ENCODE measurements at regions not wholly inside any gene's neighbourhood (a gene's known extent, or its start where the extent isn't known, plus 50 kb on each side); places are given as distances from the start of the nearest gene placed in this dataset.
A peak's percentile ranks its signal among the peaks of the same experiment; 100 is the strongest.

GRCh38 chr2:221231511-221231910, 340.6 kb downstream of the EPHA4 start:
- no peaks in the 10 kb centered on the region for H3K9me3 ChIP-seq
- no peaks in the 10 kb centered on the region for H3K27me3 ChIP-seq
- H3K36me3 ChIP-seq: no peaks in the 10 kb centered on the region
- TF ChIP-seq POLR2A (IDR thresholded peaks at IDR 0.05) (no peak), CTCF (IDR thresholded peaks at IDR 0.05) (no peak)
- intact Hi-C loops (cut with DNase I): no loop called here
- WGBS, 2 donors: 83 to 89% methylated on average over 3 of the region's 3 CpGs
- H3K27ac ChIP-seq: no peak overlapping the region
- H3K4me3 ChIP-seq: no peak overlapping the region
- no peaks in the 10 kb centered on the region for H3K4me1 ChIP-seq
- DNase-seq: no peak

DNA sequence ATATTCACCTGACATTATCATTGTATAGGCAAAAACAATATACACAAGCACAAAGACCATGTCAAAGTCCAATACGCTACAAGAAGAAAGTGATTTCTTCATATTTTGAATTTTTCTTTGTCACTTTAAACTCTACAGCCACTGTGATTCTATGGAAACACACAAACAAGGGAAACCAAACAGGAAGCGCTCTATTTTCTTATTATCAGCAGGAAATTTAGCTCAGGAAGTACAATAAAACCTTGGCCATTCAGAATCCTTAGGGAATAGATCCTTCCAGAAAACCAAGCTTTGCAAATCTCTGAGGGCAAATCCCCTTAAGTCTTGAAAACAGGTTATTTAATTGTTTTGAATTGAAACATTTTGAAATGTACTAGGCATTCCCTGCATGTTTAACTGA, 336.2 kb downstream of the EPHA4 start:
- Histone ChIP-seq H3K36me3 (no peaks in the 10 kb centered on the region), H3K4me3 (no peak overlapping the region), H3K27ac (peak overlapping the region in 1 of 4 donors; percentile 23), H3K4me1 (no peaks in the 10 kb centered on the region), H3K27me3 (no peaks in the 10 kb centered on the region), H3K9me3 (no peaks in the 10 kb centered on the region)
- intact Hi-C loops (cut with DNase I): no loop called here
- WGBS, 2 donors: 70 to 85% methylated on average over 2 of the region's 2 CpGs
- DNase-seq: no peak
- TF ChIP-seq CTCF (IDR thresholded peaks at IDR 0.05): no peak
- no peak for TF ChIP-seq POLR2A (IDR thresholded peaks at IDR 0.05)

DNA sequence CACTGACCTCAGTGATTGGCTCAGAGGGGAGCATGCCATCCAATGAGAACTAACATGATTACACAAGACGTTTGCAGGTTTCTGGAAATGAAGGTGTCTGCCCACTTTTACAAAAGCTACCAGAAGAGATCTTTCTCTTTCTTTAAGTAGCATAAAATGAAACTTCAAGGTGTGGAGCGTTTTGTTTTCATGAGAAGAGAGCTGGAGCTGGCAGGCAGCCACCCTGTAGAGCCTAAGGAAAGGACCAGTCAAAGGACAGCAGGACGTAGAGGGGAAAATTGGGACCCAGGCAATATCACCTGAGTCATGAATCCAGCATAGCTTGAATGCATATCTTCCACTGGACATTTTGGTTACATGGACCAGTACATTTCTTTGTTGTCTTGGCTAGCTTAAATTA, 331.0 kb downstream of the EPHA4 start:
- Histone ChIP-seq H3K4me3 (no peak overlapping the region), H3K27me3 (no peaks in the 10 kb centered on the region), H3K9me3 (no peaks in the 10 kb centered on the region), H3K4me1 (no peaks in the 10 kb centered on the region), H3K27ac (no peak overlapping the region), H3K36me3 (no peaks in the 10 kb centered on the region)
- intact Hi-C loops (cut with DNase I): no loop called here
- WGBS, 2 donors: 28 to 31% methylated on average over 3 of the region's 3 CpGs
- TF ChIP-seq CTCF (IDR thresholded peaks at IDR 0.05) (no peak), POLR2A (IDR thresholded peaks at IDR 0.05) (no peak)
- DNase-seq: no peak

DNA sequence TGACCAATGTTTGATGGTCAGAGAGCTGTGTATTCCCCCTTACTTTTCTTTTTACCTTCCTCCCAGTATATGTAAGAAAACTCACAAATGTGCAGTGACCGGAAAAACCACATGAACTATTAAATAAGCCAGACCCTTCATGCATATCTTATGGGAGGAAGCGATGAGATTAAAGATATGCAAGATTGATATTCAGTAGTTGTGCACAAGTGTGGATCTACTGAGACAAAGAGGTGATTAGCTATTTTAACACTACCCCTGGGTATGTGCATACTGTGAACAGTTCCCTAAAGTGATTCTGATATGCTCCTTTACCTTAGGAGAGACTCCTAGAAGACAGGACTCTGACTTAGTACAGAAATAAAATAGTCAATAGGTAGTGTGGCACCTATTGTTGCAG, 328.3 kb downstream of the EPHA4 start:
- no peaks in the 10 kb centered on the region for H3K4me1 ChIP-seq
- intact Hi-C loops (cut with DNase I): no loop called here
- no peak for TF ChIP-seq POLR2A (IDR thresholded peaks at IDR 0.05)
- no peak for TF ChIP-seq CTCF (IDR thresholded peaks at IDR 0.05)
- no peak overlapping the region for H3K4me3 ChIP-seq
- H3K27ac ChIP-seq: no peak overlapping the region
- H3K9me3 ChIP-seq: no peaks in the 10 kb centered on the region
- no peaks in the 10 kb centered on the region for H3K27me3 ChIP-seq
- no peaks in the 10 kb centered on the region for H3K36me3 ChIP-seq
- no peak for DNase-seq
- WGBS, 2 donors: 86 to 89% methylated on average over 2 of the region's 2 CpGs

DNA sequence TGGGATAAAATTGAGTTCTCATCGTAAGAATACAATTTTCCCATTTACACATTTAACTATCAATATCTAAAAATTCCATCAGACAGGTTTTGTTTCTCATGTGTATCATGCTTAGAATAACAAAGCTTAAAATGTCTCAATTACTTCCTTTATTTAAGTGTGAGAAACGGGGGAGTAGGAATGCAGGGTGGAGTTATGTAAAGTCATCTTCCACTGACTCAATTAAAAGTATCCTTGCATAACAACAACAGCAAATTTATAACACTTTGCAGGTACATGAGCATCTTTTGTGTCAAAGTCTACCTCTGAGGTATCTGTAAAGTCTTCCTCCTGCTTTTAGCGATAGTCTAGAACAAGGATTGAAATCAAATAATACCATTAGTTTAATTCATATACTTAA, 327.1 kb downstream of the EPHA4 start:
- no peak for TF ChIP-seq CTCF (IDR thresholded peaks at IDR 0.05)
- no peak for TF ChIP-seq POLR2A (IDR thresholded peaks at IDR 0.05)
- Histone ChIP-seq H3K9me3 (no peaks in the 10 kb centered on the region), H3K4me1 (no peaks in the 10 kb centered on the region), H3K36me3 (no peaks in the 10 kb centered on the region), H3K27me3 (no peaks in the 10 kb centered on the region), H3K4me3 (no peak overlapping the region), H3K27ac (no peak overlapping the region)
- DNase-seq: no peak
- intact Hi-C loops (cut with DNase I): no loop called here
- 61 to 70% methylated on average over 3 of the region's 3 CpGs for WGBS, 2 donors
